ENCODE measurements at regions not wholly inside any gene's neighbourhood (a gene's known extent, or its start where the extent isn't known, plus 50 kb on each side); places are given as distances from the start of the nearest gene placed in this dataset.

GRCh38 chr10:29880856-29881255 lies 178.5 kb downstream of the JCAD start:
- TF ChIP-seq POLR2AphosphoS5 (IDR thresholded peaks at IDR 0.05; ENCODE audit: low read depth, low read length) (no peak), SIN3A (IDR thresholded peaks at IDR 0.05; ENCODE audit: borderline replicate concordance, low read depth, low read length) (no peak), MAX (IDR thresholded peaks at IDR 0.05; ENCODE audit: low read depth) (no peak), CTCF (IDR thresholded peaks at IDR 0.05) (no peak), SMC3 (IDR thresholded peaks at IDR 0.05; ENCODE audit: low read depth, low read length) (no peak), ZBTB33 (IDR thresholded peaks at IDR 0.05; ENCODE audit: borderline replicate concordance, low read depth) (no peak), EZH2phosphoT487 (IDR thresholded peaks at IDR 0.05; ENCODE audit: borderline replicate concordance, low read depth) (no peak), REST (IDR thresholded peaks at IDR 0.05; ENCODE audit: low read depth, low read length) (no peak), USF2 (IDR thresholded peaks at IDR 0.05; ENCODE audit: borderline replicate concordance, low read depth, low read length) (no peak), RXRA (IDR thresholded peaks at IDR 0.05; ENCODE audit: borderline replicate concordance, low read depth) (no peak), EP300 (IDR thresholded peaks at IDR 0.05; ENCODE audit: borderline replicate concordance in 1 of 2, low read depth in 1 of 2, low read length in 1 of 2) (no peak), RAD21 (IDR thresholded peaks at IDR 0.05; ENCODE audit: low read length) (no peak), TAF1 (IDR thresholded peaks at IDR 0.05; ENCODE audit: borderline replicate concordance, low read depth, low read length) (no peak)

Data from SK-N-SH (cell line).